SJCRH30 (cell line): ENCODE measurements at regions not wholly inside any gene's neighbourhood (a gene's known extent, or its start where the extent isn't known, plus 50 kb on each side); places are given as distances from the start of the nearest gene placed in this dataset.

Experiments
- DNase-seq, 2 experiments: peaks; one replicate each; pipeline ENCODE4 v3.0.0-alpha.2; 2015 to 2020
- H3K27ac ChIP-seq: fragments of 250-450 bp; sonication (Bioruptor Pico); 2 replicates; pipeline ENCODE4 v1.5.1; 2020; ENCODE audit warnings: mild to moderate bottlenecking, moderate library complexity
- H3K27me3 ChIP-seq: fragments of 250-450 bp; sonication (Bioruptor Pico); 2 replicates; pipeline ENCODE4 v1.5.1; 2020; ENCODE audit warnings: mild to moderate bottlenecking, moderate library complexity
- H3K36me3 ChIP-seq: fragments of 250-450 bp; sonication (Bioruptor Pico); 2 replicates; pipeline ENCODE4 v1.5.1; 2020; ENCODE audit warnings: mild to moderate bottlenecking, moderate library complexity
- H3K4me1 ChIP-seq: fragments of 250-450 bp; sonication (Bioruptor Pico); 2 replicates; pipeline ENCODE4 v1.5.1; 2020; ENCODE audit warnings: mild to moderate bottlenecking, moderate library complexity
- H3K4me3 ChIP-seq: fragments of 250-450 bp; sonication (Bioruptor Pico); 2 replicates; pipeline ENCODE4 v1.5.1; 2020; ENCODE audit warnings: mild to moderate bottlenecking, moderate library complexity
- H3K9me3 ChIP-seq: fragments of 250-450 bp; sonication (Bioruptor Pico); replicated peaks from 2 replicates; pipeline ENCODE4 v1.5.1; 2020; ENCODE audit warnings: mild to moderate bottlenecking, moderate library complexity

DNA sequence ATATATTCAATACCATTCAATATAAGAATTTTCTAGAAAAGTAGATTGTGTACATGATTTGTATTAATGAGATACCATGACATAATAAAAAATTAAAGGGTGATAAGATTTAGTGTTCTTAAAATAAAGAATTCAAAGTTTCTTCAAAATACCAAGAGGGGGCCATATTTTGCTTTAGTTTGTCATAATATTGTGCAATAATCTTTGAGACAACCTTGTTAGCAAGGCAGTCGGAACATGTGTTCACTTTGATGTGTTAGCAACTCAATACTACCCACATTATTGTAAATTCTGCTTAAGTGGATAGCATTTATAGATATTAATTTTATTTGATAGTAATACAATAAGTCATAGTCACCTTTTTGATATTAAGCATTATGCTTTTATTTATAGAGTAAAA is 241.3 kb upstream of the PDGFD start:
- DNase-seq = no peak

DNA sequence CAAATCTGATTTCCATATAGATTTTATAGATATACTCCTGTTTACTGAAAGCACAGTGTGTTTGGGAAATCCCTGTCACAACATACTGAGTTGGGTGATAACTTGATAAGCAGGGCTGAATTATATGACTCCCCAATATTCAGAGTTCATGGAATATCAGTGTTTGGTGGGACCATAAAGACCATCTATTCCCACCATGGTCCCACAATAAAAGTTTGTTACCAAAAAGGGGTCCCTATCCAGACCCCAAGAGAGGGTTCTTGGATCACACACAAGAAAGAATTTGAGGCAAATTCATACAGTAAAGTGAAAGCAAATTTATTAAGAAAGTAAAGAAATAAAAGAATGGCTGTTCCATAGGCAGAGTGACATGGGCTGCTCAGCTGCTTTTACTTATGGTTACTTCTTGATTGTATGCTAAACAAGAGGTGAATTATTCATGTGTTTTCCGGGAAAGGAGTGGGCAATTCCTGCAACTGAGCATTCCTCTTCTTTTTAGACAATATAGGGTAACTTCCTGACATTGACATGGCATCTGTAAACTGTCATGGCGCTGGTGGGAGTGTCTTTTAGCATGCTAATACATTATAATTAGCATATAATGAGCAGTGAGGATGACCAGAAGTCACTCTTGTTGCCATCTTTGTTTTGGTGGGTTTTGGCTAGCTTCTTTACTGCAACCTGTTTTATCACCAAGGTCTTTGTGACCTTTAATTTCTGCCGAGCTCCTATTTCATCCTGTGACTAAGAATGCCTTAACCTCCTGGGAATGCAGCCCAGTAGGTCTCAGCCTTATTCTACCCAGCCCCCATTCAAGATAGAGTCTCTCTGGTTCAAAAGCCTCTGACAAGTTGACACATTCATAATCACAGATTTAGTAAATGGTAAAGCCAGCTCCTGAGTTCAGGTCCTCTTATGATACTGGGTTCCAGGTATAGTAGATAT is 240.6 kb upstream of the PDGFD start:
- Histone ChIP-seq H3K4me3 (no peak overlapping the region), H3K27ac (no peak overlapping the region), H3K36me3 (no peaks in the 10 kb centered on the region), H3K4me1 (no peaks in the 10 kb centered on the region), H3K27me3 (no peaks in the 10 kb centered on the region), H3K9me3 (no peaks in the 10 kb centered on the region)
- no peak for DNase-seq

More for the DNA sequence above, 241.3 kb upstream of the PDGFD start:
- Histone ChIP-seq H3K4me3 (no peak overlapping the region), H3K27me3 (no peaks in the 10 kb centered on the region), H3K4me1 (no peaks in the 10 kb centered on the region), H3K36me3 (no peaks in the 10 kb centered on the region), H3K27ac (no peak overlapping the region), H3K9me3 (no peaks in the 10 kb centered on the region)

DNA sequence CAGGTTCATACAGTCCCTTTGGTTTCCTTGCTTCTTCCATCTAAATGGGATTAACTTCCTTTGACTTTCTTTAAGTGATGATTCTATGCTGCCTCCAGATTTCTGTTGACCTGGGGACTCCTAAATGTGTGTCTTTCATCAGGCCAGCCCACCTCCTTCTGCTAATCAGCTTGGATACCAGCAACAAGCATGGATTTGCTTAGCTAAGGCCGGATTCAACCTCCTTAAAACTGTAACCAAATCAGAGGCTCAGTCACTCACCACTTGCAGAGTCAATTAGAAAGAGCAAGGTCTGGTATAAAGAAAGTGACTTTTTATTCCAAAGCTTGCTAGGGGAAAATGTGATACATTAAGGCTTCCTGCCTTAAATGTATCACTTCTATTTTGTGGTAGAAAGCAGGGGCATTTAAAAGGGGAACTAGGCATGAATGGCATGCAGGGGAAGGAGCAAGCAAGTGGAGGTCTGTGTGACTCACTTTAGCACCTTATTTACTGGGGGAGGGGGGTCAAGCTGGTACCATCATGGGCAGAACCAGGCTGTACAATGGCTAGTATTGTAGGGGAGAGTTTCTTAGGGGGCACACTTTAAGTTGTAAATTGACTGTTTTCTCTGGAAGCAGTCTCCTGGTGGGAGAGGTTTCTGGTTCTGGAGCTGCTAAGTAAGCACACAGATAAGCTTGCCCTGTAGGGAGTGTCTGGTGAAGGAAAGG is 239.0 kb upstream of the PDGFD start:
- H3K4me3 ChIP-seq = no peak overlapping the region
- DNase-seq = no peak
- H3K4me1 ChIP-seq = no peaks in the 10 kb centered on the region
- H3K27ac ChIP-seq = no peak overlapping the region
- no peaks in the 10 kb centered on the region for H3K9me3 ChIP-seq
- H3K36me3 ChIP-seq = no peaks in the 10 kb centered on the region
- H3K27me3 ChIP-seq = no peaks in the 10 kb centered on the region

DNA sequence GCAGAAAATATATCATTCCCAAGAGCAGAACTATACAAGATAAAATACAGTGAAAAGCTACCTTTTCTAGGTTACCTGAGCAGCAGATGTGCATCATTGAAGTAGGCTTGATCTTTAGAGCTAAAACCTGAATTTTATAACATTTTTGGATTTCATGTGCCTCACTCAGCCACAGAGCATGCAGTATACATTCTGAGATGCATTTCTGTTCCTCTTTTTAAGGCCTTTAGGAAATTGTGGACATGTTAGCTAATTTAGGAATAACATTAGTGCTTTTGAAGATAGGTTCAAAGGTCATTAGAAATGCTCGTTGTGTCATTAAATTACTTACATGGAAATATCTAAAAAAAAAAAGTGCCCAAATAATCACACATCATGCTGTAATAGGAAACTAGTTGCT is 230.6 kb upstream of the PDGFD start:
- H3K36me3 ChIP-seq = no peaks in the 10 kb centered on the region
- H3K9me3 ChIP-seq = no peaks in the 10 kb centered on the region
- no peaks in the 10 kb centered on the region for H3K27me3 ChIP-seq
- H3K4me1 ChIP-seq = no peaks in the 10 kb centered on the region
- H3K27ac ChIP-seq = no peak overlapping the region
- no peak for DNase-seq
- H3K4me3 ChIP-seq = no peak overlapping the region

DNA sequence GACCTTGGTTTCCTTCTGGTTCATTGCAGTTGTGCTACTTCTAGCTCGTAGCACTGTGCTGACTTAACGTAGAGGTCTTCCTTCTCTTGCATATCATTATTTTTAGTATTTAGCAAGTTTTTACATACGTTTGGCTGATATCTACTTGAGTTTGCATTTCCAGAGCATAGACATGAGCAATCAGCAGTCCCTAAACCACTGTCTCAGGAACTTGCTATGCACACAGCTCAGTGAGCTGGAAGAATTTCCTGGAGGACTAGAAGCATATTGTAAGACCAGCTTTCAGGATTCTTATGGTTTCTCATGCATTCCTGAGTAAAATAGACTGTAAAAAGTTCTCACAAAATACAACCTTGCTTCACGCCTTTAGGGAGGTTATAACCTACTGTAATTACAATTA is 226.7 kb upstream of the PDGFD start:
- H3K27ac ChIP-seq = no peak overlapping the region
- H3K4me1 ChIP-seq = no peaks in the 10 kb centered on the region
- no peaks in the 10 kb centered on the region for H3K27me3 ChIP-seq
- no peaks in the 10 kb centered on the region for H3K36me3 ChIP-seq
- no peaks in the 10 kb centered on the region for H3K9me3 ChIP-seq
- no peak overlapping the region for H3K4me3 ChIP-seq
- no peak for DNase-seq

DNA sequence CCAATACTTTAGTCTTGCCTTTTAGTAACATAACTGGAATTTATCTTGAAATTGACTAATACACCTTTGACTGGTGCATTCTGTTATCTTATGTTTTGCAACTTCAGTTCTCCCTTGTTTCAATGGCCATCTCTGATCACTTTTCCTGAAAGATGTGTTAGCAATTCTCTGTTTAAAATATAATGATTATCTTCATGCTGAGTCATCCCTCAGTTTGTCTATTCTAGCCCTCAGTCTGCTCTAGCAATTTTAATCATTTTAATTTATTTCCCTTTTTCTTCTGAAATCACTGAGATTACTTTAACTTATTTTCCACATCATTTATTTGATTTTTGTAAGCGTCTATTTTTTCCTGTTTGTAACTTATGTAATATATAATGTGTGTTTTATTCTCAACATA is 221.9 kb upstream of the PDGFD start:
- H3K27me3 ChIP-seq = no peaks in the 10 kb centered on the region
- no peaks in the 10 kb centered on the region for H3K4me1 ChIP-seq
- DNase-seq = no peak
- no peak overlapping the region for H3K4me3 ChIP-seq
- H3K9me3 ChIP-seq = no peaks in the 10 kb centered on the region
- H3K27ac ChIP-seq = no peak overlapping the region
- no peaks in the 10 kb centered on the region for H3K36me3 ChIP-seq

DNA sequence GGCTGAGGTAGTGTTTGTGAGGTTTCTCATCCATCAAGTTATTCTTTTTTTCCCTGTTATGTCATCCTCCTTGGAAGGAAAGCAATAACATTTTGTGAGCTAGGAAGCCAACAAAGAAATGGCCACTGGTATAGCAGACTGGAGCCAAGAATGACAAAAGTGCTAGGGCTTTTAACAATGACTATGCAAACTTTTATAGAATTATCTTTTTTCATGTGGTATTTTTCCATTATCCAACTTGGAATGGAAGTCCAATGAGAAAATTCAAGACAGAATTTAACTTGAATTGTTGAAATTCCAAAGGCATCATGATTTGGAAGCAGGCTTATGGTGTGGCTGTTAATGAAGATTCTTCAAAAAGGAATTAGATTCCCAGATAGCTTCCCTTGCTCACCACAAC is 216.4 kb upstream of the PDGFD start:
- H3K4me1 ChIP-seq = no peaks in the 10 kb centered on the region
- H3K9me3 ChIP-seq = no peaks in the 10 kb centered on the region
- no peak overlapping the region for H3K4me3 ChIP-seq
- H3K27ac ChIP-seq = no peak overlapping the region
- DNase-seq = no peak
- no peaks in the 10 kb centered on the region for H3K36me3 ChIP-seq
- H3K27me3 ChIP-seq = no peaks in the 10 kb centered on the region

DNA sequence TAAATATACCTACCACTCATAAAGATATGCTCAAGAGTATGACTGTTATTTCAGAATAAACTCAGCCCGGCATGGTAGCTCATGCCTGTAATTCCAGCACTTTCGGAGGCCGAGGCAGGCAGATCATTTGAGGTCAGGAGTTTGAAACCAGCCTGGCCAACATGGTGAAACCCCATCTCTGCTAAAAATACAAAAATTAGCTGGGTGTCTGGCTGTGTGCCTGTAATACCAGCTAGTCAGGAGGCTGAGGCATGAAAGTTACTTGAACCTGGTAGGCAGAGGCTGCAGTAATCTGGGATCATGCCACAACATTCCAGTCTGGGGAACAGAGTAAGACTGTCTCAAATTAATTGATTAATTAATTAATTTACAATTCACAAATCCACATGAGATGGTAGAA is 208.2 kb upstream of the PDGFD start:
- Histone ChIP-seq H3K27me3 (no peaks in the 10 kb centered on the region), H3K4me1 (no peaks in the 10 kb centered on the region), H3K36me3 (no peaks in the 10 kb centered on the region), H3K27ac (no peak overlapping the region), H3K9me3 (no peaks in the 10 kb centered on the region), H3K4me3 (no peak overlapping the region)
- DNase-seq = no peak

DNA sequence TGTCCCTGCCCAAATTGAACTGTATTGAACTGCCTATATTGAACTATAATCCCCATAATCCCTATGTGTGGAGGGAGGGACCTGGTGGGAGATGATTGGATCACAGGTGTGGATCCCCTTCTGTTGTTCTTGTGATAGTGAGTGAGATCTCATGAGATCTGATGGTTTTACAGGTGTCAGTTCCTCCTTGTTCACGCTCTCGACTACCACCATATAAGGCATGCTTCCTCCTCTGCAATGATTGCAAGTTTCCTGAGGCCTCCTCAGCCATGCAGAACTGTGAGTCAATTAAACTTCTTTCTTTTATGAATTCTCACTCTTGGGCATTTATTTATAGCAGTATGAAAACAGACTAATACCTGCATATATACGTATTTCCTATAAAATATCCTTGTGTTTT is 206.5 kb upstream of the PDGFD start:
- no peak overlapping the region for H3K4me3 ChIP-seq
- no peak for DNase-seq
- H3K9me3 ChIP-seq = no peaks in the 10 kb centered on the region
- H3K27ac ChIP-seq = no peak overlapping the region
- H3K27me3 ChIP-seq = no peaks in the 10 kb centered on the region
- H3K4me1 ChIP-seq = no peaks in the 10 kb centered on the region
- no peaks in the 10 kb centered on the region for H3K36me3 ChIP-seq

DNA sequence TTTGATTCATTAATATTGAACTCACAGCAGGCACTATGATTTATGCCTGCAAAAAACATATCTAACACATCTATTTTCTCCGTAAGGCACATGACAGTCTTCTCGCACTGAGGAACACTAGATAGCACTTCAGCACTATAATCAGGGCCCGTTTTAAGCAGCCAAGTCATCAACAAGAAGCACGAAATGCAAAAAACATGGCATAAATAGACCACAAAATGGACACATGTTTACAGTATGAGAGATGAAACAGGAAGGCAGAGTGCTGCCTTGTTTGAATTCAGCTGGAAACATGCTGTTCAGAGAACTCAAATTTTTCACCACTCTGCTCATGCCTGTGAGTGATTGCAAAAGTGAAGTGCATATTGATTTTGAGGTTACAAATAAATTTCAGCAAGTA is 205.8 kb upstream of the PDGFD start:
- no peaks in the 10 kb centered on the region for H3K9me3 ChIP-seq
- H3K27ac ChIP-seq = no peak overlapping the region
- no peak for DNase-seq
- H3K4me3 ChIP-seq = no peak overlapping the region
- no peaks in the 10 kb centered on the region for H3K36me3 ChIP-seq
- no peaks in the 10 kb centered on the region for H3K27me3 ChIP-seq
- H3K4me1 ChIP-seq = no peaks in the 10 kb centered on the region

DNA sequence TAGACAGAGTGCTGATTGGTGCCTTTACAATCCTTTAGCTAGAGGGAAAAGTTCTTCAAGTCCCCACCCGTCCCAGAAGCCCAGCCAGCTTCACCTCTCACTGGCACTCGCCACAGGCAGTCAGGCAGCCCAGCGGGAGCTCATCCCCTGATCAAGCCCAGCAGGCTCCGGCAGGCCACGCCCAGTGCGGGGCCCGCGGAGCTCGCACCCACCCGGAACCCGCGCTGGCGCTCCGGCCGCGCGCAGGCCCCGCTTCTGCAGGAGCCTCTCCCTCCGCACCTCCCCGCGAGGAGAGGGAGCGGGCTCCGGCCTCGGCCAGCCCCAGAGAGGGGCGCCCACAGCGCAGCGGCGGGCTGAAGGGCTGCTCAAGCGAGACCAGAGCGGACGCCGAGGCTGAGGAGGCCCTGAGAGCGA is 202.4 kb upstream of the PDGFD start:
- H3K4me3 ChIP-seq = no peak overlapping the region
- H3K36me3 ChIP-seq = no peaks in the 10 kb centered on the region
- H3K27ac ChIP-seq = no peak overlapping the region
- H3K4me1 ChIP-seq = no peaks in the 10 kb centered on the region
- H3K9me3 ChIP-seq = no peaks in the 10 kb centered on the region
- no peaks in the 10 kb centered on the region for H3K27me3 ChIP-seq
- no peak for DNase-seq

DNA sequence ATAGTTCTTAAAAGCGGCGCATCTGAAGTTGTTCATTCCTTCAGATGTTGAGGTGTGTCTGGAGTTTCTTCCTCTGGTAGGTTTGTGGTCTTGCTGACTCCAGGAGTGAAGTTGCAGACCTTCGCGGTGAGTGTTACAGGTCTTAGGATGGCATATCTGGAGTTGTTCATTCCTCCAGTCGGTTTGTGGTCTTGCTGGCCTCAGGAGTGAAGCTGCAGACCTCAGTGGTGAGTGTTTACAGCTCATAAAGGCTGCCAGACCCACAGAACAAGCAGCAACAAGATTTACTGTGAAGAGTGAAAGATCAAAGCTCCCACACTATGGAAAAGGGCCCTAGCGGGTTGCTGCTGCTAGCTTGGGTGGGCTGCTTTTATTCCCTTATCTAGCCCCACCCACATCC is 201.7 kb upstream of the PDGFD start:
- no peaks in the 10 kb centered on the region for H3K36me3 ChIP-seq
- no peaks in the 10 kb centered on the region for H3K4me1 ChIP-seq
- H3K27me3 ChIP-seq = no peaks in the 10 kb centered on the region
- H3K27ac ChIP-seq = no peak overlapping the region
- H3K4me3 ChIP-seq = no peak overlapping the region
- H3K9me3 ChIP-seq = no peaks in the 10 kb centered on the region
- DNase-seq = no peak

DNA sequence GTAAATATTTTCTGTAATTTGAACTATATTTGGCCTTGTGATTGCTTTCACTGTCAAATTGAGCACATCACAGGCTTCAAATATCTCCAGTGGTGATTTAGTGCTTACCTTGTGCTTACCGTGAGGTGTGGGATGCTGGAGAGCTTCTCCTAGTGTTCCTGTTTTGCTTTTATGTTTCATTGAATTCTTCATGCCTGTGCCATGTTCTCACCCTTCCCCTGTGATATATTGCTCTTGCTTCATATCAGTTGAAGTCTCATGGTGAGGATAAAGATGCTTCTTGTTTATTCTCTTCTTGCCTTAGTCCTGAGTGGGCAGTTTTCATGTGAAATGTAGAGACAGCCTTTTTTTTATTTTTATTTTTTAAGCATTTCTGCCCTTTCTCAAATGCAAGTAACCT is 198.0 kb upstream of the PDGFD start:
- no peak for DNase-seq
- no peaks in the 10 kb centered on the region for H3K27me3 ChIP-seq
- no peaks in the 10 kb centered on the region for H3K4me1 ChIP-seq
- no peaks in the 10 kb centered on the region for H3K36me3 ChIP-seq
- H3K4me3 ChIP-seq = no peak overlapping the region
- no peaks in the 10 kb centered on the region for H3K9me3 ChIP-seq
- H3K27ac ChIP-seq = no peak overlapping the region

DNA sequence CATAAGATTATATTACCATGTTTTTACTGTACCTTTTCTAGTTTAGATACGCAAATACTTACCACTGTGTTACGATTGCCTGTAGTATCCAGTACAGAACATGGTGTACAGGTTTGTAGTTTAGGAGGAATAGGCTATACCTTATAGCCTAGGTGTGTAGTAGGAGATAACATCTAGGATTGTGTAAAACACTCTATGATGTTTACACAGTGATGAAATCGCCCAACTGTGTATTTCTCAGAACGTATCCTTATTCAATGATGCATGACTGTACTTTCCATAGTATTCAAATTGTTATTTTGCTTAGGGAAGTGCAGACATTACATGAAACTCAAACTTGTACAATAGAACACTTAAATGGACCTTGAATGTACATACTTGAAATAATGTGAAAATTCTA is 188.1 kb upstream of the PDGFD start:
- H3K4me3 ChIP-seq = no peak overlapping the region

DNA sequence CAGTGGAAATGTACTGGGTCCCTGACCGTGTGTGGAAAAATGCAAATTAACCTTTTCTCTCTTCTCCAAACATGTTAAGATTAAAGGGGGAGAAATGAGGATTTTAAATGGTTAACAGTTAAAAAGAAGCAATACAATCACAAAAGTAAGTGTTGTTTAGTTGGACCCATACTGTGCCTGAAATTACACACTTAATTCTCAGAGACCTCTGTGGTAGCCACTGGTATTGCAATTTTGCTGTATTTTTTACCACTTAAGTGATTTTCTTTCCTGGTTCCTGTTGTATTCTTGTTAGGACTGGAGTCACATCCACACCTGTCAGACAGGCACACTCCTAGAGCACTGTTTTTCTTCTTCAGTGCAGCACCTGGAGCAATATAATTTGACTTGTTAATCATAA is 179.6 kb upstream of the PDGFD start:
- no peaks in the 10 kb centered on the region for H3K36me3 ChIP-seq
- H3K27ac ChIP-seq = no peak overlapping the region
- H3K4me1 ChIP-seq = no peaks in the 10 kb centered on the region
- no peaks in the 10 kb centered on the region for H3K27me3 ChIP-seq
- H3K9me3 ChIP-seq = no peaks in the 10 kb centered on the region
- peak in 1 of 2 experiments; percentile 12 for DNase-seq
- H3K4me3 ChIP-seq = no peak overlapping the region

More for the DNA sequence above, 188.1 kb upstream of the PDGFD start:
- no peaks in the 10 kb centered on the region for H3K4me1 ChIP-seq
- no peaks in the 10 kb centered on the region for H3K27me3 ChIP-seq
- H3K27ac ChIP-seq = no peak overlapping the region
- no peaks in the 10 kb centered on the region for H3K9me3 ChIP-seq
- no peak for DNase-seq
- H3K36me3 ChIP-seq = no peaks in the 10 kb centered on the region
